ENCODE measurements at regions not wholly inside any gene's neighbourhood (a gene's known extent, or its start where the extent isn't known, plus 50 kb on each side); places are given as distances from the start of the nearest gene placed in this dataset.
"Not testable (repeated sequence)": the region's sequence is repeated elsewhere in the genome, so short reads cannot be mapped to it uniquely, and the experiment has no call there.

DNA sequence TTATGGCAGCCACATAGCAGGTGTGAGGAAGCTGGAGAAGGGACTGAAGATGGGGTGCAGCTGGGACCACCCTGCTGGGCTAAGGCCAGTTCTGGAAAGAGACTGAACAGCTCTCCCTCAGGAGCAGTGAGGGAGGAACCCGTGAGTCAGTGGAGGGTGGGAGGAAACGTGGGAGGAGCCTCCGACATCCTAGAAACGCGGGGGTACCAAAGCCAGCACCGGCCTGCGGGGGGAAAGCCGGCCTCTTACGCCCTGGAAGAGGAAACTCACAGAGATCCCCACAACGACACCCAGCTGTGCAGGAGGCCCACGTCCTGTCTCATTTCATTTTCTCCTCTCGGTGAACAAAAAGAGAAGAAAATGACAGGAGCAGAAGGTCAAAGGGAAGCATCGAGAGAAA lies 185.8 kb upstream of the IRX4 start:
- Histone ChIP-seq H3K27me3 (no peaks in the 10 kb centered on the region), H3K4me1 (no peaks in the 10 kb centered on the region), H3K9me3 (no peaks in the 10 kb centered on the region), H3K4me3 (no peak overlapping the region), H3K27ac (no peak overlapping the region), H3K36me3 (no peaks in the 10 kb centered on the region)
- TF ChIP-seq, protein P1, sequence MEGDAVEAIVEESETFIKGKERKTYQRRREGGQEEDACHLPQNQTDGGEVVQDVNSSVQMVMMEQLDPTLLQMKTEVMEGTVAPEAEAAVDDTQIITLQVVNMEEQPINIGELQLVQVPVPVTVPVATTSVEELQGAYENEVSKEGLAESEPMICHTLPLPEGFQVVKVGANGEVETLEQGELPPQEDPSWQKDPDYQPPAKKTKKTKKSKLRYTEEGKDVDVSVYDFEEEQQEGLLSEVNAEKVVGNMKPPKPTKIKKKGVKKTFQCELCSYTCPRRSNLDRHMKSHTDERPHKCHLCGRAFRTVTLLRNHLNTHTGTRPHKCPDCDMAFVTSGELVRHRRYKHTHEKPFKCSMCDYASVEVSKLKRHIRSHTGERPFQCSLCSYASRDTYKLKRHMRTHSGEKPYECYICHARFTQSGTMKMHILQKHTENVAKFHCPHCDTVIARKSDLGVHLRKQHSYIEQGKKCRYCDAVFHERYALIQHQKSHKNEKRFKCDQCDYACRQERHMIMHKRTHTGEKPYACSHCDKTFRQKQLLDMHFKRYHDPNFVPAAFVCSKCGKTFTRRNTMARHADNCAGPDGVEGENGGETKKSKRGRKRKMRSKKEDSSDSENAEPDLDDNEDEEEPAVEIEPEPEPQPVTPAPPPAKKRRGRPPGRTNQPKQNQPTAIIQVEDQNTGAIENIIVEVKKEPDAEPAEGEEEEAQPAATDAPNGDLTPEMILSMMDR (IDR thresholded peaks at IDR 0.05): no peak
- TF ChIP-seq POLR2AphosphoS5 (IDR thresholded peaks at IDR 0.05) (no peak), EP300 (IDR thresholded peaks at IDR 0.05) (no peak), POLR2A (IDR thresholded peaks at IDR 0.05) (no peak)
- ATAC-seq (ENCODE audit: low FRiP score in 2 of 2): peak in 1 of 2 donors; percentile 32
- 36 to 59% methylated on average over 13 of the region's 13 CpGs for WGBS, 2 donors
- DNase-seq: no peak

DNA sequence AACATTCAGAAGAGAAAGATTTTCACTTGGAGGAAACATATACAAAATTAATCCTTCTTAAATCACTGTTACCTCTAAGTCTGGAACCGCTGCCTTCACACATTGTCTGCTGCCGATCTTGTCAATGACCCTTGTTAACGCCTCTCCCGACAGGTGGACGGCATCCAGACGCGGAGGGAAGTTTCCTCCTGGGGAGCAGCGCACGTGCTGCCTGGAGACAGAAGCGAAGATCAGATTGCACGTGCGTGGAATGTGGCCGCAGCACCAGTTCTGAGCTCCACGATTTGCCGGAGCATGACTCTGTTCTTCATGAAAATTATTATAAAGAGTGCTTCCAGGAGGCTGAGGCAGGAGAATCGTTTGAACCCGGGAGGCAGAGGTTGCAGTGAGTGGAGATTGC lies 183.6 kb upstream of the IRX4 start:
- TF ChIP-seq EP300 (IDR thresholded peaks at IDR 0.05) (no peak), POLR2AphosphoS5 (IDR thresholded peaks at IDR 0.05) (no peak), POLR2A (IDR thresholded peaks at IDR 0.05) (no peak)
- TF ChIP-seq, protein P1 (IDR thresholded peaks at IDR 0.05): no peak
- H3K27ac ChIP-seq: no peak overlapping the region
- no peaks in the 10 kb centered on the region for H3K9me3 ChIP-seq
- no peaks in the 10 kb centered on the region for H3K36me3 ChIP-seq
- no peak overlapping the region for H3K4me3 ChIP-seq
- H3K4me1 ChIP-seq: no peaks in the 10 kb centered on the region
- ATAC-seq (ENCODE audit: low FRiP score in 2 of 2) (no peak), DNase-seq (no peak)
- H3K27me3 ChIP-seq: no peaks in the 10 kb centered on the region
- WGBS, 2 donors: 61 to 63% methylated on average over 17 of the region's 17 CpGs

DNA sequence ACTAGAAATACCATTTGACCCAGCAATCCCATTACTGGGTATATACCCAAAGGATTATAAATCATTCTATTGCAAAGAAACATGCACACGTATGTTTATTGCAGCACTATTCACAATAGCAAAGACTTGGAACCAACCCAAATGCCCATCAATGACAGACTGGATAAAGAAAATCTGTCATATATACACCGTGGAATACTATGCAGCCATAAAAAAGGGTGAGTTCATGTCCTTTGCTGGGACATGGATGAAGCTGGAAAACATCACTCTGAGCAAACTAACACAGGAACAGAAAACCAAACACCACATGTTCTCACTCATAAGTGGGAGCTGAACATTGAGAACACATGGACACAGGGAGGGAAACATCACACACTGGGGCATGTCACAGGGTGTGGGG lies 180.7 kb upstream of the IRX4 start:
- H3K27ac ChIP-seq; DNase-seq; H3K36me3 ChIP-seq; H3K27me3 ChIP-seq; H3K9me3 ChIP-seq; H3K4me1 ChIP-seq; ATAC-seq (ENCODE audit: low FRiP score in 2 of 2); H3K4me3 ChIP-seq: not testable (repeated sequence)
- 79 to 81% methylated on average over 2 of the region's 2 CpGs for WGBS, 2 donors

DNA sequence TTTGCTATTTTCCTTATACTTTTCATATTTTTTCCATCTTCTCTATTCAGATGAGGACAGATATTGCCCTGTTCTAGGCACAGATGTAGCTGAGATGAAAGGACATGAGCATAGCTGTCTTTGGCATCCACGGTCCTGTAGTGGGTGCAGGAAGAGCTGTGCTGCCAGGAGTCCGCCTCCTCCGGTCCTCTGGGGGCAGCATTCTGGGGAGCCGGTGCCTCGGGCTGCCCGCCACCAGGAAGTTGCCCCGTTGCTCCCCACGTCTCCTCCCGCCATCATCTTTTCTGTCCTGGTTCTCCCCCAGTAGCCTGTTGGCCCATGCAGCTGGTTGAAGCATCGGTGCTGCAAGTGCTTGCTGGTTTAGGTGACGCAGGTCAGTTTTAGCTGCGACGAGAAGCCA lies 170.0 kb upstream of the IRX4 start:
- DNase-seq: no peak
- TF ChIP-seq POLR2AphosphoS5 (IDR thresholded peaks at IDR 0.05) (no peak), EP300 (IDR thresholded peaks at IDR 0.05) (no peak), POLR2A (IDR thresholded peaks at IDR 0.05) (no peak)
- TF ChIP-seq, protein P1 (IDR thresholded peaks at IDR 0.05): no peak
- Histone ChIP-seq H3K4me3 (no peak overlapping the region), H3K27me3 (no peaks in the 10 kb centered on the region), H3K36me3 (no peaks in the 10 kb centered on the region), H3K9me3 (no peaks in the 10 kb centered on the region), H3K27ac (no peak overlapping the region), H3K4me1 (no peaks in the 10 kb centered on the region)
- ATAC-seq (ENCODE audit: low FRiP score in 2 of 2): no peak
- 90 to 94% methylated on average over 13 of the region's 13 CpGs for WGBS, 2 donors

DNA sequence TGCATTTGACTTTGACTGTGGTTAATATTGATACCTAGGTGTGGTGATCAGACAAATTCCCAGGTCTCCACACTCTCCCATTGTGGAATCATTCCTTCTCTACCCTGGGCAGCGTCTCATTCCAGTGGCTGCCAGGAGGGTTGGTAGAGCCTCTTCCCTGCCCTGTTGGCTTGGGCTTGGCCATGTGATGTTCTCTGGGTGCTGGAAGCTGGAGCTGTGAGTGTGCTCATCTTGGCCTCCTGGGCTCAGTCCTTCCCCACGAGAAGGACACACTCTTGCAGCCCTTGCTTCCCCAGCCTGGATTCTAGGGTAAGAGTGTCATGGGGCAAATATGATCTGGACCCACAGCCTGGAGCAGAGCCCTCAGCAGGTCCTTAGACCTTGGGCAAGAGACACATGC lies 167.2 kb upstream of the IRX4 start:
- ATAC-seq (ENCODE audit: low FRiP score in 2 of 2): no peak
- TF ChIP-seq POLR2A (IDR thresholded peaks at IDR 0.05) (no peak), EP300 (IDR thresholded peaks at IDR 0.05) (no peak), POLR2AphosphoS5 (IDR thresholded peaks at IDR 0.05) (no peak)
- 65 to 89% methylated on average over 2 of the region's 2 CpGs for WGBS, 2 donors

DNA sequence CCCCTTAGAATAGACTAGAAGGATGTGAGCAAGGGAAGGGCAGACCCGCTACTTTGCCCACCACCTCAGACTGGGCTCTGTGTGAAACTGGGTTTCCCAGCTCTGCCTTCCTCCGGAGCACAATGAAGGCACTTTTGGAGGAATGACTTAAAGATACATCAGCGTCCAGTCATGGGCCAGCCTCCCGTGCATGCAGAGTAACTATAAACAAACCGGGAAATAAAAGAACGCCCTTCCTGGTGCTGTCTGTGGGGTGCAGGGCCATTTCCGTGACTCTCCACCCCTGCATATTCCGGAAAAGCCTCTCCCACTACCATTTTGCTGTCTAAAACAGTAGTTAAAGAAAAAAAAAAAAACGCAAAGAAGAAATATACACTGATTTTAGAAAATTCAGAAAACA lies 165.9 kb upstream of the IRX4 start:
- ATAC-seq (ENCODE audit: low FRiP score in 2 of 2) (no peak), DNase-seq (no peak)
- Histone ChIP-seq H3K27ac (no peak overlapping the region), H3K4me1 (no peaks in the 10 kb centered on the region), H3K9me3 (no peaks in the 10 kb centered on the region), H3K27me3 (no peaks in the 10 kb centered on the region), H3K4me3 (no peak overlapping the region), H3K36me3 (no peaks in the 10 kb centered on the region)
- 41 to 56% methylated on average over 9 of the region's 9 CpGs for WGBS, 2 donors
- TF ChIP-seq, protein P1 (IDR thresholded peaks at IDR 0.05): no peak
- no peak for TF ChIP-seq EP300 (IDR thresholded peaks at IDR 0.05)
- no peak for TF ChIP-seq POLR2AphosphoS5 (IDR thresholded peaks at IDR 0.05)
- no peak for TF ChIP-seq POLR2A (IDR thresholded peaks at IDR 0.05)

More for the DNA sequence above, 167.2 kb upstream of the IRX4 start:
- no peaks in the 10 kb centered on the region for H3K9me3 ChIP-seq
- H3K4me3 ChIP-seq: no peak overlapping the region
- H3K27me3 ChIP-seq: no peaks in the 10 kb centered on the region
- H3K36me3 ChIP-seq: no peaks in the 10 kb centered on the region
- DNase-seq: no peak
- H3K4me1 ChIP-seq: no peaks in the 10 kb centered on the region
- H3K27ac ChIP-seq: no peak overlapping the region
